PFSK-1 (cell line): ENCODE measurements at regions not wholly inside any gene's neighbourhood (a gene's known extent, or its start where the extent isn't known, plus 50 kb on each side); places are given as distances from the start of the nearest gene placed in this dataset.

Experiments used
- POLR2AphosphoS5 ChIP-seq: IDR thresholded peaks from 2 replicates; pipeline ENCODE4 v1.6.1; 2012; ENCODE audit warnings: low read depth, mild to moderate bottlenecking, control low read depth, low read length, moderate library complexity
- SIN3A ChIP-seq: IDR thresholded peaks from 2 replicates; pipeline ENCODE4 v1.6.1; 2012; ENCODE audit warnings: mild to moderate bottlenecking, low read length, moderate library complexity, borderline replicate concordance; ENCODE audit not compliant: insufficient read depth
- TAF1 ChIP-seq: IDR thresholded peaks from 2 replicates; pipeline ENCODE4 v1.6.1; 2012; ENCODE audit warnings: low read length, control low read depth, borderline replicate concordance; ENCODE audit not compliant: insufficient read depth

GRCh38 chr12:91356405-91356804, 173.8 kb upstream of the DCN start:
- TF ChIP-seq POLR2AphosphoS5 (no peak), SIN3A (no peak), TAF1 (no peak)
